Peyer's patch (tissue), 4 donors: ENCODE measurements at regions not wholly inside any gene's neighbourhood (a gene's known extent, or its start where the extent isn't known, plus 50 kb on each side); places are given as distances from the start of the nearest gene placed in this dataset.

Source experiments
- POLR2A ChIP-seq, 2 donors: fragments of 450-650 bp; IDR thresholded peaks; one replicate each; pipeline ENCODE4 v1.5.1; 2017; ENCODE audit warnings: antibody characterized with exemption in 2 of 2, mild to moderate bottlenecking in 2 of 2, moderate library complexity in 2 of 2
- TF ChIP-seq, protein P1 (sequence below), 6 experiments: fragments of 450-650 bp in 4 of 6; fragments of 200-600 bp in 2 of 6; sonication (generic) in 1 of 6; IDR thresholded peaks; one replicate each; pipeline ENCODE4 v1.5.1; 2017 to 2019; ENCODE audit warnings: antibody characterized with exemption in 6 of 6, mild to moderate bottlenecking in 3 of 6, moderate library complexity in 1 of 6

DNA sequence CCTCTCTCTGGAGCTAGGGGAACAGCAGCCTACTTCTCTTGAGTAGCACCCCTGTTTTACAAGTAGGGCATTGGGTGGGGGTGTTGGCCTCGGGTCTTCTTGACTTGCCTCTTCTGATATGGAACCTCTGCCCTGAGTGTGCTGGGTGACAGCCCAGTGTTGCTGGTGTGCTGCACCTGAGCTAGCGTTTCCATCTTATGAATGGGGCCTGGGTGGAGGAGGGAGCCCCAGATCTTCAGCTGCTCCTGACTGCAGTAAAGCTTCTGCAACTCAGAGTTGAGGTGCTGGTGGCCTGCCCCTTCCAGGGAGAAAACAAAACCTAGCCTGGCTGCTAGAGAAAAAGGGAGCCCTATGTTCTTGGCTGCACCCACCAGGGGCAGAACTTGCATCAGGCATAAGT, 202.5 kb upstream of the SHH start:
- TF ChIP-seq, protein P1, sequence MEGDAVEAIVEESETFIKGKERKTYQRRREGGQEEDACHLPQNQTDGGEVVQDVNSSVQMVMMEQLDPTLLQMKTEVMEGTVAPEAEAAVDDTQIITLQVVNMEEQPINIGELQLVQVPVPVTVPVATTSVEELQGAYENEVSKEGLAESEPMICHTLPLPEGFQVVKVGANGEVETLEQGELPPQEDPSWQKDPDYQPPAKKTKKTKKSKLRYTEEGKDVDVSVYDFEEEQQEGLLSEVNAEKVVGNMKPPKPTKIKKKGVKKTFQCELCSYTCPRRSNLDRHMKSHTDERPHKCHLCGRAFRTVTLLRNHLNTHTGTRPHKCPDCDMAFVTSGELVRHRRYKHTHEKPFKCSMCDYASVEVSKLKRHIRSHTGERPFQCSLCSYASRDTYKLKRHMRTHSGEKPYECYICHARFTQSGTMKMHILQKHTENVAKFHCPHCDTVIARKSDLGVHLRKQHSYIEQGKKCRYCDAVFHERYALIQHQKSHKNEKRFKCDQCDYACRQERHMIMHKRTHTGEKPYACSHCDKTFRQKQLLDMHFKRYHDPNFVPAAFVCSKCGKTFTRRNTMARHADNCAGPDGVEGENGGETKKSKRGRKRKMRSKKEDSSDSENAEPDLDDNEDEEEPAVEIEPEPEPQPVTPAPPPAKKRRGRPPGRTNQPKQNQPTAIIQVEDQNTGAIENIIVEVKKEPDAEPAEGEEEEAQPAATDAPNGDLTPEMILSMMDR (IDR thresholded peaks at IDR 0.05), result no peak
- no peak for TF ChIP-seq POLR2A (IDR thresholded peaks at IDR 0.05)
